HG02610 (cell line): ENCODE measurements at regions not wholly inside any gene's neighbourhood (a gene's known extent, or its start where the extent isn't known, plus 50 kb on each side); places are given as distances from the start of the nearest gene placed in this dataset.

ENCODE experiments used
- ATAC-seq: cut with Tn5 transposase; IDR thresholded peaks from one replicate; pipeline ENCODE4 v1.9.1; 2021; ENCODE audit warnings: mild to moderate bottlenecking, moderate library complexity; ENCODE audit not compliant: unreplicated experiment

- no peak for ATAC-seq
Measured at GRCh38 chr10:3433988-3434387, 261.4 kb upstream of the PITRM1 start.

DNA sequence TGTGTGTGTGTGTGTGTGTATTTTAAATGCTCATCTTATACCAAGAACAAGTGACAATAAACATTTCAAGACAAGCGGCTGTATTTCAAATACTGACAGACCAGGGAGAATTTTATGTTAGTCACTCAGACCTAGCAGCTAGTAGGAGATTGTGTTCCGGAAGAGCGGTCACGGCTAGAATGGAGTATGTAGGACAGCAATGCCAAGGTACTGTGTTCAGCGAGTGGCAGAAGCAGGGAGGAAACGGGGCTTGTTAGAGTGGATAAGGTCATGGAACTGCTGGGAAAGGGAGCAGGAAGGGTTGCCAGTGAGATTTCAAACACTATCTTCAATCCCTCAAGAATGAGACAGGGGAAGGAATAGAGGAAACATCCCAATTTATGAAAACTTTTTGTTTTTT, 260.5 kb upstream of the PITRM1 start:
- no peak for ATAC-seq

DNA sequence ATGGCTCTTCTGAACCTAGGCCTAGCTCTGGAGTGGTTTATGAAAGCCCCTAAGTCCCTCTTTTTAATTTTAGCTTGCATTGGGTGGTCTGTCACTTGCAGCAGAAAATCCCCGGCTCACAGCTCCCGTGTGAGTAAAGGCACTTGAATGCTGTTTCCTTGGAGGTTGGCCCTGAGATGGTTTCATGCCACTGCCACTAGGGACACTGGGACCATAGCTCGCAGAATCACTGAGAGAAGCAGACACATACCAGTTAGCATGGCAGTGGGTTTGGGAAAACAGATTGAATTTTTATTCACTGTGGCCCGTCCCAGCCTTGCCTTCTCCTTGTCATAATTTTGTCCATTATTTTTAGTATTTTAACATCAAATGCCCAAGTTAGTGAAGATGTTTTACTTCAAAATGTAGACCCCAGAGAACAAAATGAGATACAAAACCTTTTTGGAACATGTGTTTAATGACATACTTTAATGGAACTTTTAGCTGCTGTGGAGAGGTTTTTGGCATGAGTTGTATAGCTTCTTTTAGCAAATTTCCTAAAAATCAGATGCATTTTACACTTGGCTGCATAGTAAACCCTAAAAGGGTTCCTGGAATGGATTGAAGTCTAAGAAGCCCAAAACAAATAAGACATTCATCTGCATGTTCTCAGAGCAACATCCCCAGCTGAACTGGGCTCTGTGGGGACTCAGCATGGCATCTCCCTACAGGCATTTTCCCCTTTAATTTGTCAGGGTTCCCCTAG, 259.7 kb upstream of the PITRM1 start:
- ATAC-seq, result no peak

- no peak for ATAC-seq
Measured at GRCh38 chr10:3430501-3430900, 257.9 kb upstream of the PITRM1 start.

DNA sequence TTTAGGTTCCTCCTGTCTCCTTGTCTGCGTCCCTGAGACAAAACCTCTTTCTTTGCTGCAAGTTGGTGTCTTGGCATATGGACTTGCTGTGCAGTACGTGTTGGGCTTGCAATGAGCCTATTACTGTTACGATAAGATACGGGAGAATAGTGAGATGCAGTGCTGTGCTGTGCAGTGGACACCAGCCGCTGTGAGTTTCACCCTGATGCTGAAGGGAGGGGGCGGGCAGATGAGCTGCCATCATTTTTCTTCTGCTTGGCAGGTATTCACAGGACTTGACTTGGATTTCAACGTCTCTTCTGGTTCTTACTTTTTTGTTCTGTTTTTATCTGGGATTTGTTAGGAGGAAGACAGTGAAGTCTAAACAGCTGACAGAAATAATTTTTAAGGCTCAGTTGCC, 257.1 kb upstream of the PITRM1 start:
- no peak for ATAC-seq

DNA sequence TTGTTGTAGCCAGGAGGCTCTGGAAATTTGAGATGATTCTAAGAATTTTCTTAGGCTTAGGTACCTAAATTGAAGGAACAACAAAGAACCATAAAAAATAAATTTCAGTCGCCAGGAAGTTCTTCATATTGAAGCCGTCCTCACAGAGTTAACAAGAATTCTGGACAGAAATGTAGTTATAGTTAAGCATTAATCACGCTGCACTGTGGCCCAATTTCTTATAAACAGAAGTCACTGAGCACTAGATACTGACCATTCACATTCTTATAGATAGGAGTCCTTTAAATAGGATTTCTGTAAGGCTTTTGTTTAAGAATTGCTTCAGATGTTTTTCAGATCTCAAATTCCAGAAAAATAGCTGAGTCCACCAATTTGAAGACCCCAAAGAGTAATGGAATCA, 256.2 kb upstream of the PITRM1 start:
- no peak for ATAC-seq

- ATAC-seq, result no peak
Measured at GRCh38 chr10:3427950-3428354, 255.4 kb upstream of the PITRM1 start.

GRCh38 chr10:3427347-3427746, 254.8 kb upstream of the PITRM1 start:
- ATAC-seq, result no peak

GRCh38 chr10:3426190-3426845, 253.7 kb upstream of the PITRM1 start:
- no peak for ATAC-seq

- no peak for ATAC-seq
Measured at GRCh38 chr10:3425716-3426115, 253.1 kb upstream of the PITRM1 start.

- ATAC-seq, result no peak
Measured at GRCh38 chr10:3425261-3425660, 252.7 kb upstream of the PITRM1 start.

- no peak for ATAC-seq
Measured at GRCh38 chr10:3424111-3424851, 251.7 kb upstream of the PITRM1 start.

DNA sequence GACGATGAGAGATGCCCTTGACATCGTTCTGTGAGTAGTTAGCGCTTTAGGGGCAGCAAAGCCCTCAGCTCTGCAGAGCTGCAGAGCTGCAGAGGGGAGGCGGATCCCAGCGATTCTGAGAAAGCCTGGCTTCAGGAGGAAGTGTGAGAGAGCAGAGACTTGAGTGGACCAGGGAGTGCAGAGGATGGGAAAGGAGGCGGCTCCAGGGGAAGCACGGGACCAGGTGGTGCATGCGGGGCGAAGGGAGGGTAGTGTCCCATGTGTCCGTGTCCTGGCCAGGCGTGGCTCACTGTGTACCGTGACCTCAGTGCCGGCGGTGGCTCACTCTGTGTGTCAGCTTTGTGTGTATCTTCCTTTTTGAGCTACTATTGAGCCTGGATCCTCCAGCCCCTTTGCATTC, 250.8 kb upstream of the PITRM1 start:
- no peak for ATAC-seq

GRCh38 chr10:3422282-3422681, 249.7 kb upstream of the PITRM1 start:
- no peak for ATAC-seq

DNA sequence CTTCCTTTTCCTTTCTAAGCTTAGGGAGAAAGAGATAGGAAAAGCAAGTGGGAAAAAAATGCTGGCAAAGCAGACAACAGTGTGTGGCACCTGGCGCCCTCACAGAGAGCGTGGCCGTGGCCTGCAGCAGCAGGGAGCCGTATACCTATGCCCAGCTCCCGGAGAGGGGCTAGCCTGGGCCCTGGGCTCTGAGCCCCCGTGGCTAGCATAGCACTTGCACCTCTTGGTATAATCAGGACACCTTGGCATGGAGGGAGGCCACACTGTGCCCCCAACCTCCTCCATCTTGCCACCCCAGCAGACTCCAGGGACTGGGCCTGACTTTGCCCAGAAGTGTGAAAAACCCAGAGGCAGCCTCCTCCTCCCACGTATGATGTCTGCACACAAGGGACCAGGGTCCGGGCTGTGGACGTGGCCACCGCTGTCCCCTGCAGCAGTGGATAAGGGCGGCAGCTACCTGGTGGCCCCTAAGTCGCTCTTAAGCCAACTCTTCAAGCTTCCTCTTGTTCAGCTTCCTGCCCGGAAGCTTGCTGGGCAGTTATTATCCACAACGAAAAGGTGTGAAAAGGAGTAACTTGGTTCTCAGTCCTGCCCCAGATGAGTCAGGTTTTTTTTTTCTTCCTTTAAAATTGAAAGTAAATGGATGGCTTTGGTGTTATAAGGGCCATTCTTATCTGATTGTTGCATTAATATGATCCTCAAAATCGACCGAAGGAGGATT, 249.1 kb upstream of the PITRM1 start:
- ATAC-seq, result no peak

DNA sequence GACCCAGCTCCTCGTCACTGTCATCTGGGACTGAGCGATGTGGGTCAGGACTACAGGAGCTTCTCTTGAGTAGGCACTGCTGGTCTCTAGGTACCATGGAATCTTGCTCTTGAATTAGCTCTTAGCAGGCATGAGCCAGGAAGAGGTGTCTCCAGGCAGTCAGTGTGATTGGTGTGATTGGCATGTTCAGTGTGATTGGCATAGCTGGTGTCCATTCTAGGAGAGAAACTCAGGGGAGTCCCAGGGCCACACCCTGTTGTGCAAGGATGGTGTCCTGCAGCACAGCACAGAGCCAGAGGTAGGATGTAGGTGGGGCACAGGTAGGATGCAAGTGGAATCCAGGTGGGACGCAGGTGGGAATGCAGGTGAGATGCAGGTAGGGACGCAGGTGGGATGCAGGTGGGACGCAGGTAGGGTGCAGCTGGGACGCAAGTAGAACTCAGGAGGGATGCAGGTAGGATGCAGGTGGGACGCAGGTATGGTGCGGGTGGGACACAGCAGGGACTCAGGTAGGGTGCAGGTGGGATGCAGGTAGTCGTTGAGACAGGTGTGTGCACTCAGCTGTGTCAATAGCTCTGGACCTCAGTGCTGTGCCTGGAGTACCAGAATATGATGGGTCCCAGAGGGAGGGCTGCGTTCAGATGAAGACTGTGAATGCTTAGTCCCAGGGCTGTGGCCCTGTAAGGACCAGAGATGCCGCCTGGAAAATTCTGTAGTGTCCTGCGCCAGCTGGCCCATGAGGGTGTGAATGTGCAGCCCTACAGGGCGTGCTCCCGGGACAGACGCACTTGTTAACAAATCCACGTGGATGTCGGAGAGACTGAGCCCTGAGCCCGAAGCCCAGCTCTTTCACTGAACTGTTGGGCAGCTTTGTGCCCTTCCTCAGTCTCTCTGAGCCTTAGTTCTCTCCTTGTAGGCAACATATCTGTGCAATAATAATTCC, 248.2 kb upstream of the PITRM1 start:
- ATAC-seq, result no peak

GRCh38 chr10:3419719-3420495, 247.3 kb upstream of the PITRM1 start:
- ATAC-seq, result no peak

- no peak for ATAC-seq
Measured at GRCh38 chr10:3418926-3419325, 246.3 kb upstream of the PITRM1 start.

- ATAC-seq, result no peak
Measured at GRCh38 chr10:3418041-3418754, 245.6 kb upstream of the PITRM1 start.
